ENCODE measurements at regions not wholly inside any gene's neighbourhood (a gene's known extent, or its start where the extent isn't known, plus 50 kb on each side); places are given as distances from the start of the nearest gene placed in this dataset.

GRCh38 chr7:17617857-17618651, 319.6 kb downstream of the AHR start:
- Histone ChIP-seq H3K27me3 (ENCODE audit: low read length) (no peaks in the 10 kb centered on the region), H3K9me3 (ENCODE audit: insufficient read depth, low read length) (no peaks in the 10 kb centered on the region), H3K27ac (ENCODE audit: low read depth, low read length) (no peak overlapping the region), H4K20me1 (ENCODE audit: low read depth, low read length) (no peaks in the 10 kb centered on the region), H3K9me2 (replicated peaks; ENCODE audit: insufficient read depth, low read length) (no peaks in the 10 kb centered on the region), H3K36me3 (ENCODE audit: low read length) (no peaks in the 10 kb centered on the region), H2AFZ (ENCODE audit: low read depth, low read length, severe bottlenecking) (no peak overlapping the region), H3K9ac (ENCODE audit: low read length) (no peak overlapping the region), H3K4me3 (ENCODE audit: insufficient read depth, low read length, poor library complexity, severe bottlenecking) (no peak overlapping the region), H3K79me2 (ENCODE audit: insufficient read depth, low read length) (no peaks in the 10 kb centered on the region), H3F3A (ENCODE audit: insufficient read depth) (no peaks in the 10 kb centered on the region), H3K4me2 (ENCODE audit: low read depth, low read length, poor library complexity, severe bottlenecking) (no peak overlapping the region)
- TF ChIP-seq, protein P1, sequence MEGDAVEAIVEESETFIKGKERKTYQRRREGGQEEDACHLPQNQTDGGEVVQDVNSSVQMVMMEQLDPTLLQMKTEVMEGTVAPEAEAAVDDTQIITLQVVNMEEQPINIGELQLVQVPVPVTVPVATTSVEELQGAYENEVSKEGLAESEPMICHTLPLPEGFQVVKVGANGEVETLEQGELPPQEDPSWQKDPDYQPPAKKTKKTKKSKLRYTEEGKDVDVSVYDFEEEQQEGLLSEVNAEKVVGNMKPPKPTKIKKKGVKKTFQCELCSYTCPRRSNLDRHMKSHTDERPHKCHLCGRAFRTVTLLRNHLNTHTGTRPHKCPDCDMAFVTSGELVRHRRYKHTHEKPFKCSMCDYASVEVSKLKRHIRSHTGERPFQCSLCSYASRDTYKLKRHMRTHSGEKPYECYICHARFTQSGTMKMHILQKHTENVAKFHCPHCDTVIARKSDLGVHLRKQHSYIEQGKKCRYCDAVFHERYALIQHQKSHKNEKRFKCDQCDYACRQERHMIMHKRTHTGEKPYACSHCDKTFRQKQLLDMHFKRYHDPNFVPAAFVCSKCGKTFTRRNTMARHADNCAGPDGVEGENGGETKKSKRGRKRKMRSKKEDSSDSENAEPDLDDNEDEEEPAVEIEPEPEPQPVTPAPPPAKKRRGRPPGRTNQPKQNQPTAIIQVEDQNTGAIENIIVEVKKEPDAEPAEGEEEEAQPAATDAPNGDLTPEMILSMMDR (IDR thresholded peaks at IDR 0.05; ENCODE audit: insufficient read depth, low read length, poor library complexity, severe bottlenecking): no peak

DNA sequence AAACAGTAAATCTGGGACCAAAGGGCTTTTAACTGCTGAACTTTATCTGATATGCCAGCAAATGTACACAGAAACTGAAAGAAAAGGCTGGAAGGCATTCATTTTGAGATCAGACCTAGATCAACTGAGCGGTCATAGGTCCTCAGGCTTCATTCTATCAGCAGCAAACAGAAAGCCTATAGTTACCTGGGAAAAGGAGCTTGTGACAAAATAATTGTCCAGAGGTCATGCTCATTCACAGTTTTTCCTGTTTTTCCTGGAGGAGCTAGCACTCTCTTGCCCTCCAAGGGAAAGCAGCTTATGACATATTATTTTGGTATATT, 320.2 kb downstream of the AHR start:
- Histone ChIP-seq H3K4me3 (ENCODE audit: insufficient read depth, low read length, poor library complexity, severe bottlenecking) (no peak overlapping the region), H2AFZ (ENCODE audit: low read depth, low read length, severe bottlenecking) (no peak overlapping the region), H3K9me3 (ENCODE audit: insufficient read depth, low read length) (no peaks in the 10 kb centered on the region), H4K20me1 (ENCODE audit: low read depth, low read length) (no peaks in the 10 kb centered on the region), H3F3A (ENCODE audit: insufficient read depth) (no peaks in the 10 kb centered on the region), H3K27me3 (ENCODE audit: low read length) (no peaks in the 10 kb centered on the region), H3K36me3 (ENCODE audit: low read length) (no peaks in the 10 kb centered on the region), H3K27ac (ENCODE audit: low read depth, low read length) (no peak overlapping the region), H3K4me2 (ENCODE audit: low read depth, low read length, poor library complexity, severe bottlenecking) (no peak overlapping the region), H3K79me2 (ENCODE audit: insufficient read depth, low read length) (no peaks in the 10 kb centered on the region), H3K9ac (ENCODE audit: low read length) (no peak overlapping the region), H3K9me2 (replicated peaks; ENCODE audit: insufficient read depth, low read length) (no peaks in the 10 kb centered on the region)
- TF ChIP-seq, protein P1 (IDR thresholded peaks at IDR 0.05; ENCODE audit: insufficient read depth, low read length, poor library complexity, severe bottlenecking): no peak
- TF ChIP-seq EZH2phosphoT487 (conservative IDR thresholded peaks at IDR 0.05; ENCODE audit: low read length): no peak

DNA sequence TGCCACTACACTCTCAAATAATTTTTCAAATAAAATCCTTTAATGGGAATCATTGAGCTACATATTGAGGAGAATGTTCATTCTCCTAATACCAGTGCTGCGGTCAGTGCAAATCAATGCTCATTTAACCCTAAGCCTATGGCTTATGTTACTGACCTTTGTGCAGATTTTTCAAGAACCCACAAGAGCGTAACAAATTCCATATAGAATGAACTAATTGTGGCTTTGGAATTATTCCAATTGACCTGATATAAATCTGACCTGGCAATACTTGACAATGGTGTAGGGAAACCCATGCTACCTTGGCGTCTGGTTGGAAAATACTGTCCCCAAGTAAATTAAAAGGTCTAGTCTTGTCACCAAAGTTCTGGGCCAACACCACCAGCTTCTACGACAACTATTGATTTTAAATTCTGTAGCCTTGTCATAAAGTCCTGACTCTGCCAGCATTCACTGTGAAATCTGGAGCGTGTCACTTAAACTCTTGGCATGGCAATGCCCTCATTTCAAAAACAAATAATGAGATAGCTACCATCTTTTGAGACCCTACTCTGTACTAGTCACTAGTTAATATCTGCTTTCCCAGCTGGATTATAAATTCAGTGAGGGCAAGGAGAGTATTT, 320.9 kb downstream of the AHR start:
- no peaks in the 10 kb centered on the region for H3K79me2 ChIP-seq (ENCODE audit: insufficient read depth, low read length)
- H3K4me3 ChIP-seq (ENCODE audit: insufficient read depth, low read length, poor library complexity, severe bottlenecking): no peak overlapping the region
- no peak overlapping the region for H3K27ac ChIP-seq (ENCODE audit: low read depth, low read length)
- H3K9me2 ChIP-seq (replicated peaks; ENCODE audit: insufficient read depth, low read length): no peaks in the 10 kb centered on the region
- no peaks in the 10 kb centered on the region for H4K20me1 ChIP-seq (ENCODE audit: low read depth, low read length)
- no peak overlapping the region for H3K4me2 ChIP-seq (ENCODE audit: low read depth, low read length, poor library complexity, severe bottlenecking)
- no peak overlapping the region for H2AFZ ChIP-seq (ENCODE audit: low read depth, low read length, severe bottlenecking)
- TF ChIP-seq EZH2phosphoT487 (conservative IDR thresholded peaks at IDR 0.05; ENCODE audit: low read length): no peak
- TF ChIP-seq, protein P1 (IDR thresholded peaks at IDR 0.05; ENCODE audit: insufficient read depth, low read length, poor library complexity, severe bottlenecking): no peak
- no peaks in the 10 kb centered on the region for H3K36me3 ChIP-seq (ENCODE audit: low read length)
- no peaks in the 10 kb centered on the region for H3K27me3 ChIP-seq (ENCODE audit: low read length)
- H3F3A ChIP-seq (ENCODE audit: insufficient read depth): no peaks in the 10 kb centered on the region
- H3K9ac ChIP-seq (ENCODE audit: low read length): no peak overlapping the region
- H3K9me3 ChIP-seq (ENCODE audit: insufficient read depth, low read length): no peaks in the 10 kb centered on the region
